ENCODE measurements at regions not wholly inside any gene's neighbourhood (a gene's known extent, or its start where the extent isn't known, plus 50 kb on each side); places are given as distances from the start of the nearest gene placed in this dataset.
"Not testable (repeated sequence)": the region's sequence is repeated elsewhere in the genome, so short reads cannot be mapped to it uniquely, and the experiment has no call there.

- DNase-seq: no peak
These were observed 318.7 kb upstream of the PPP2R3A start for GRCh38 chr3:135646873-135647272.

DNA sequence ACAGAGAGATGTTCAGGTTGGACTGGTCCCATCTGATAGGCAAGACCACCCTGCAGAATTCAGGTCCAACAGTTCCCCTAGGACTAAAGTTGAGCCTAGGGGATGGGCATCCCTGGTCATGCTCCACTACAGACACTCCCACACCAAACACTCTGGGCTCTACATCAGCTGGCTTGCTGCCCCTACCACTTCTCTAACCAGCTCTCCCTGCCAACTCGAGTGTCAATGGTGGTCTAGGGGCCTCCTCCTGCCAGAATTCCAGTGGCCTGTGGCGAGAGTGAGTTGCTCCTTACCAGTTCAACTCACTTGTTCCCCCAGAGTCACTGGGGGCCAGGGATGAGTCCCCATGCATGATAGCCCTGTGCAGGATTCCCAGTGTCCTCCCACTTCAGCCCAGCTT lies 316.2 kb upstream of the PPP2R3A start:
- DNase-seq: no peak

DNA sequence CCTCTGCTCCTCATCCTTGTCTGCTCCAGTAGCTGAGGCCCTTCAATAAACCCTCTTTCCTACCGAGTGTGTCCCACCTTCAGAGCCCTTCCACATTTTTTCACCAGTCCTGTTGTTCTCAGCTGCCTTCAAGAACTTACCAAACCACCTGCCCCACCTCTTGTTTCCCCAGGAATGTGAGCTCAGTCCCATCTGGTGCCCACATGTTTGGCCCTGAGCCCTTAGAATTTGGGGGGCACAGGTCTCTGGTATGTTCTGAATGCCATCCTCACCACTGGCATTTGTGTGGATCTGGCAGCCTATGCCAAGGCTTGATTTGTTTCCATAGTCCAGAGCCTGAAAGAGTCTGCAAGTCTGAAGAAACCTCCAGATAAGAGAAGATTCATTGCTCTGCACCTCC lies 315.2 kb upstream of the PPP2R3A start:
- DNase-seq: no peak

GRCh38 chr3:135652388-135652787 lies 313.1 kb upstream of the PPP2R3A start:
- no peak for DNase-seq

DNA sequence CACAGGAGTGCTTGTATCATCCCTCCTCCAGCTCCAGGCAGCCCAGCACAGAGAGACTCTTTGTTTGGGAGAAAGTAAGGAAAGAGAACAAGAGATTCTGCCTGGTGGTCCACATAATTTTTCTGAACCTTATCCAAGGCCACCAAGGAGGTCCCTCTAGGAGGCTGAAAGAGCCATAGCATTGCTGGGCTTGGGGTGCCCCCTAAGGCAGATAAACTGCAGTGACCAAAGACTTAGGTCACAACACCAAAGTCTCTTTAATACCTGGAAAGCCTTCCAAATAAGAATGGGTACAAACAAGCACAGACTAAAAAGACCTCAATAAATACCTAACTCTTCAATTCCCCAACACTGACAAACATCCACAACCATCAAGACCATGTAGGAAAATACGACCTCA lies 310.2 kb upstream of the PPP2R3A start:
- no peak for DNase-seq

DNA sequence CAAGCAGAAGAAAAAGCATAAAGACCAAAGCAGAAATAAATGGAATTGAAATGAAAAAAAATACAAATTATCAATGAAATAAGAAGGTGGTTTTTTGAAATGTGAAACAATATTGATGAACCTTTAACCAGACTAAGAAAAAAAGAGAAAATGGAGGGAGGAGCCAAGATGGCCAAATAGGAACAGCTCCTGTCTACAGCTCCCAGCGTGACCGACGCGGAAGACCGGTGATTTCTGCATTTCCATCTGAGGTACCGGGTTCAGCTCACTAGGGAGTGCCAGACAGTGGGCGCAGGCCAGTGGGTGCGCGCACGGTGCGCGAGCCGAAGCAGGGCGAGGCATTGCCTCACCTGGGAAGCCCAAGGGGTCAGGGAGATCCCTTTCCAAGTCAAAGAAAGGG lies 307.1 kb upstream of the PPP2R3A start:
- DNase-seq: not testable (repeated sequence)

DNA sequence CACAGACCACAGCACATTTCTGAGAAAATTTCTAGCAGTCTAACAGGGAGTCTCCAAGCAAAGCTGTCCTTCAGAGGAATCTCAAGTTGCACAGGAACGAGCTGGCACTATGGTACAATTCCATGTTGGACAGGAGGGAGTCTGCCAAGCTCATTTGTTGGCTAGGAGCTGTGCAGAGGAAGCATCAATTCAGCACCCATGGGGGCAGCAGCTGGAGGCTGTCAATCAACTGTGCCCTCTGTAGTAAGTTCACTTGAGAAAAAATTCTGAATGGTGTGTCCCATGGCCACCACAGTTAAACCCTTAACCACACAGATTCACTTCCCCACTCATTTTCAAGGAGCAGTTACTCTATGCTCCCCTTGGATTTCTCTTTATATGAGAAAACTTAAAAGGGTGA lies 298.5 kb upstream of the PPP2R3A start:
- no peak for DNase-seq

DNA sequence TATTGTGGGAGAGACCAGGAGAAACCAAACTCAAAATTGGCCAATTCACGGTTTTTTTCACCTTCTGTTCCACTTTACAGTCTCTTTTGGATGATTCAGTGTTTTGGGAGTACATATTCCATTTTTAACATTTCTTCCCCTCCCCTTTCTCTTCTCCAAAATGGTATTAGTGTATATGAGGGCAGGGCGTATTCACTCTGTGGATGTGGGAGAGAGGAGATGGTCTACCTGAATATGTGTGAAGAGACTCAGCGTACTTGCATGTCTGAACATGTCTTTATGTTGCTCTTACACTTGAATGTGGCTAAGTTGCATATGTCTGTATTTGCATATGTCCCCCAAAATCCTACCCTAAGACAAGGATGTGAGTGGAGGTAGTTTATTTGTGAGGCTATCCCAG lies 291.0 kb upstream of the PPP2R3A start:
- no peak for DNase-seq

GRCh38 chr3:135678386-135678785 lies 287.1 kb upstream of the PPP2R3A start:
- no peak for DNase-seq

- no peak for DNase-seq
These were observed 277.5 kb upstream of the PPP2R3A start for GRCh38 chr3:135688003-135688402.

GRCh38 chr3:135690664-135691063 lies 274.9 kb upstream of the PPP2R3A start:
- DNase-seq: no peak

DNA sequence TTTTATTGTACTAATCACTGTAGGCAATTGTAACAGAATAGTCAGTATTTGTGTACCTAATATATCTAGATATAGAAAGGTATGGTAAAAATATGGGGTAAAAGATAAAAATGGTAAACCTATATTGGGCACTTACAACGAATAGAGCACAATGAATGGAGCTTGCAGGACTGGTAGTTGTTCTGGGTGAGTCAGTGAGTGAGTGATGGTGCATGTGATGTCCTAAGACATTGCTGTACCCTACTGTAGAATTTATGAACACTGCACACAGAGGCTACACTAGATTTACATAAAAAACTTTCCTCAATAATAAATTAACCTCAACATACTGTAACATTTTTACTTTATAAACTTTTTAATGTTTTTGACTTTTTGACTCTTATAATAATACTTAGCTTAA lies 274.3 kb upstream of the PPP2R3A start:
- no peak for DNase-seq

DNA sequence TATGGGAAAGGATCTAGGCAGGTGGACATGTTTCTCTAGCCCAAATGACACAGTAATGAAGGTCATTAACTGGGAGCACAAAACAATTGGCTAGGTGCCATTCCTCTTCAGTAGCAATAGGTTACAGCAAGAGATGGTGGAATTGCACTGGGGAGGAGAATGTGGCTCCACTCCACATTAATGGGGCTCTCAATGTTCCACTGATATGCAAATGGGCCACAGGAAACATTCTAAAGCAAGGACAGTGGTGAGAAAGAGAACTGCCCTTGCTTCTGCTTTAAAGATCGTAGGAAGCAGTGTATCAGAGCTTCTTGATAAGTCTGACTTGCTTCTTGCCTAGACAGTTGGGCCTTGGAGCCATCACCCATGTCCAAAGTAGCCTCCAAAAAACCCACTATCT lies 271.4 kb upstream of the PPP2R3A start:
- peak; percentile 97 for DNase-seq

- no peak for DNase-seq
These were observed 265.8 kb upstream of the PPP2R3A start for GRCh38 chr3:135699741-135700140.

GRCh38 chr3:135706758-135707375 lies 258.7 kb upstream of the PPP2R3A start:
- DNase-seq: no peak

- no peak for DNase-seq
These were observed 246.1 kb upstream of the PPP2R3A start for GRCh38 chr3:135719449-135719848.

- no peak for DNase-seq
These were observed 237.4 kb upstream of the PPP2R3A start for GRCh38 chr3:135728007-135728721.

GRCh38 chr3:135731546-135731945 lies 234.0 kb upstream of the PPP2R3A start:
- peak; percentile 15 for DNase-seq

DNA sequence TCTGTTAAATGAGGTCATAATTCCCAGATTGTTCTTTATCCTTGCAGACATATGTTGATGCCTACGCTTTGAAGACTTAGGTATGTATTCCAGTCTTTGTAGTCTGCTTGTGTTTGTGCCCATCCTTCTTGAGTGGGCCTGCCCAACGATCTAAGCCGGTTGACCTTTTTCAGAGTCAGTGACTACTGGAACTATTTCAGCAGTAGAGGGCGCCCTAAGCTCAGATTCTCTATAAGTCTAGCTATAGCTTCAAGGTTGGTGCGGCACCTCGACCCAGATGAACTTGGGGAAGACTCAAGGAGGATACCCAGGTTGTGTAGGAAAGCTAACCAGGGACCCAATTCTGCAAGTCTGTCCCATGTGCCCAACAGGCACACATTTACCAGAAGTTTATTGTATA lies 228.8 kb upstream of the PPP2R3A start:
- DNase-seq: peak; percentile 14

DNA sequence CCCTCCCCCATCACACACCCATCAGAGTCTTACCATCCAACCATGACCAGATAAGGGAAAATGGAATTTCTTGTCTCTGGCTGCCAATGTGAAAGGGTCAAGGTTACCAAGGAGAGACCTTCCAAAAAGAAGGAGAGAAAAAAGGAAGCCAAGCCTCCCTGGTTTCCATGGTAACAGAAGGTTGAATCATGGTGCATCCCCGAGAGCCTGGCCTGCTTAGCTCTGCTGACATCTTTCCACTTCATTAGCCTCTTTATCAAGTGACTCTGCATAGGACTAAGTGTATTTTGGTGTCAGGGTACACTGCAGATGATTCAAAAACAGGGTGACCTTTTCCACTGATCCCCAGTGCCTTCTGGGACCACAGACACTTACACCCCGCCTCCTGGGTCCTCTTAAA lies 225.7 kb upstream of the PPP2R3A start:
- DNase-seq: no peak

GRCh38 chr3:135740211-135740610 lies 225.3 kb upstream of the PPP2R3A start:
- no peak for DNase-seq

- DNase-seq: no peak
These were observed 224.8 kb upstream of the PPP2R3A start for GRCh38 chr3:135740751-135741150.

DNA sequence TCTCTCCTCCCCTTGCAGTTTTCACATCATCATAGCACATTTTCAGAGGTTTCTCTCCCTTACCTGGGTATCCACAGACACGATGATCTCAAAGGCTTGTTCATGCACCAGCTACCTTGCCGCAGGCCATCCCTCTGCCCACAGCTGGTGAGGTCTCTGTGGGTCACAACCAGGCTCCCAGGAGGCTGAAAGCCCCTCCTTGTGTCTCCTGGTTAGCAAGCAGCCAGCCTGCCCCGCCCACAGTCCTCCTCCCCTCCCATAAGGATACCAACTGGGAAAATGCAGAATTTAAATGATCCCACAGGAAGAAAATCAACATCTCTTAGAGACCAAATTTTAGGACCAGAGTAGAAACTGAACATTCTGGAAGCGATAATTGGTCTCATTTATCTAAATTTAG lies 213.5 kb upstream of the PPP2R3A start:
- DNase-seq: no peak

- DNase-seq: no peak
These were observed 212.7 kb upstream of the PPP2R3A start for GRCh38 chr3:135752851-135753250.

GRCh38 chr3:135753506-135753905 lies 212.0 kb upstream of the PPP2R3A start:
- DNase-seq: no peak

Data from NCI-H774 (cell line).